B cell (primary cell): ENCODE measurements at regions not wholly inside any gene's neighbourhood (a gene's known extent, or its start where the extent isn't known, plus 50 kb on each side); places are given as distances from the start of the nearest gene placed in this dataset.

ENCODE experiments used
- ATAC-seq: fragments of 200-7000 bp; cut with Tn5 transposase; one replicate; pipeline ENCODE4 v1.10.0; 2021; ENCODE audit warnings: low read depth, mild to moderate bottlenecking, moderate number of reproducible peaks, moderate library complexity
- CTCF ChIA-PET: fragments of 350-600 bp; sonication (Branson Sonifier 250); formaldehyde crosslinking; loops from one replicate; lab custom pipeline; 2021; ENCODE audit warnings: antibody characterized with exemption, inconsistent platforms; lab: Charles Lee
- POLR2A ChIA-PET: fragments of 350-600 bp; sonication (Branson Sonifier 250); formaldehyde crosslinking; loops from one replicate; lab custom pipeline; 2021; ENCODE audit warnings: antibody characterized with exemption; lab: Charles Lee
- DNase-seq: peaks from one replicate; pipeline ENCODE4 v3.0.0; 2013
- H2AFZ ChIP-seq: 2 replicates; pipeline ENCODE4 v1.6.1; 2012; ENCODE audit warnings: mild to moderate bottlenecking, low read depth, low read length; ENCODE audit not compliant: insufficient read depth, poor library complexity, severe bottlenecking
- H3K27ac ChIP-seq, 2 donors: 1 replicate in 1 of 2; 2 replicates in 1 of 2; pipeline ENCODE4 v1.5.1; 2012 to 2013; ENCODE audit warnings: low read length in 2 of 2, mild to moderate bottlenecking in 2 of 2, moderate library complexity in 1 of 2
- H3K27me3 ChIP-seq, 4 experiments: fragments of 200-600 bp in 1 of 4; sonication (generic) in 1 of 4; replicated peaks in 1 of 4; 1 replicate in 2 of 4; 2 replicates in 2 of 4; pipeline versions ENCODE4 v1.6.1 to v1.7.0; 2013 to 2016; ENCODE audit warnings: low read length in 3 of 4, mild to moderate bottlenecking in 2 of 4, mixed read lengths in 1 of 4, moderate library complexity in 1 of 4; ENCODE audit not compliant: insufficient read depth in 4 of 4, control insufficient read depth in 3 of 4; ENCODE audit errors: control extremely low read depth in 1 of 4
- H3K36me3 ChIP-seq, 2 experiments: replicated peaks in 1 of 2; 1 replicate in 1 of 2; 2 replicates in 1 of 2; pipeline versions ENCODE4 v1.6.1 to v1.7.1; 2013; ENCODE audit warnings: low read length in 1 of 2; ENCODE audit not compliant: insufficient read depth in 2 of 2, control insufficient read depth in 1 of 2; ENCODE audit errors: control extremely low read depth in 1 of 2, extremely low read depth in 1 of 2
- H3K4me1 ChIP-seq, 2 donors: fragments of 200-600 bp in 1 of 2; sonication (generic) in 1 of 2; 1 replicate in 1 of 2; 2 replicates in 1 of 2; pipeline versions ENCODE4 v1.5.1 to v1.6.1; 2013 to 2017; ENCODE audit warnings: low read length in 2 of 2; ENCODE audit not compliant: control insufficient read depth in 2 of 2, insufficient read depth in 2 of 2
- H3K4me2 ChIP-seq: replicated peaks from 2 replicates; pipeline ENCODE3; 2012; ENCODE audit warnings: mild to moderate bottlenecking, low read depth, low read length; ENCODE audit not compliant: poor library complexity, severe bottlenecking
- H3K4me3 ChIP-seq, 5 experiments: fragments of 200-600 bp in 1 of 5; sonication (generic) in 1 of 5; 1 replicate in 3 of 5; 2 replicates in 2 of 5; pipeline versions ENCODE4 v1.5.1 to v1.7.0; 2011 to 2016; ENCODE audit warnings: low read length in 4 of 5, mild to moderate bottlenecking in 4 of 5, low read depth in 2 of 5, control low read depth in 1 of 5, moderate library complexity in 1 of 5; ENCODE audit not compliant: insufficient read depth in 1 of 5; ENCODE audit errors: control extremely low read depth in 1 of 5, extremely low read depth in 1 of 5
- H3K79me2 ChIP-seq: fragments of 200-600 bp; sonication (generic); one replicate; pipeline ENCODE4 v1.6.0; 2016; ENCODE audit warnings: low read length; ENCODE audit not compliant: control insufficient read depth, insufficient read depth
- H3K9ac ChIP-seq: fragments of 200-600 bp; sonication (generic); 2 replicates; pipeline ENCODE4 v1.6.1; 2017; ENCODE audit warnings: mild to moderate bottlenecking, low read length, moderate library complexity
- H3K9me3 ChIP-seq, 3 donors: one replicate each; pipeline versions ENCODE4 v1.6.1 to v1.7.1; 2013; ENCODE audit warnings: low read length in 2 of 3; ENCODE audit not compliant: control insufficient read depth in 2 of 3, insufficient read depth in 1 of 3; ENCODE audit errors: control extremely low read depth in 1 of 3
- H4K20me1 ChIP-seq: 2 replicates; pipeline ENCODE4 v1.6.0; 2012; ENCODE audit warnings: mild to moderate bottlenecking, low read length; ENCODE audit not compliant: insufficient read depth, control insufficient read depth, poor library complexity, severe bottlenecking
- H3K27ac Mint-ChIP-seq: one replicate; pipeline ENCODE4 v1.8.0; 2021; ENCODE audit warnings: mixed read lengths
- H3K27me3 Mint-ChIP-seq: one replicate; pipeline ENCODE4 v1.8.0; 2021; ENCODE audit warnings: mixed read lengths
- H3K4me1 Mint-ChIP-seq: one replicate; pipeline ENCODE4 v1.8.0; 2021; ENCODE audit warnings: mixed read lengths
- H3K4me3 Mint-ChIP-seq: one replicate; pipeline ENCODE4 v1.8.0; 2021; ENCODE audit warnings: mixed read lengths
- H3K9me3 Mint-ChIP-seq: one replicate; pipeline ENCODE4 v1.8.0; 2022; ENCODE audit warnings: mixed read lengths; ENCODE audit not compliant: insufficient read depth
- CTCF ChIP-seq: fragments of 200-600 bp; IDR thresholded peaks from one replicate; pipeline ENCODE4 v1.8.0; 2022; ENCODE audit warnings: antibody characterized with exemption, mild to moderate bottlenecking
- WGBS: methylation state at CpG from one replicate; pipeline ENCODE4 v1.1.5; 2013; ENCODE audit warnings: missing lambda C conversion rate; ENCODE audit not compliant: insufficient coverage; 5-methylcytosine and 5-hydroxymethylcytosine counted together
- intact Hi-C: fragments of 100-400 bp; cut with micrococcal nuclease; formaldehyde crosslinking; loops from one replicate; pipeline ENCODE4 v1.10.0; 2022

- Histone ChIP-seq H3K27me3 (peaks cover 0 to 2% (median 0%) of the 10 kb centered on the region in 4 experiments), H2AFZ (no peak overlapping the region), H4K20me1 (no peaks in the 10 kb centered on the region), H3K4me1 (peaks cover 13 to 21% of the 10 kb centered on the region in 2 donors), H3K4me2 (no peak overlapping the region), H3K27ac (no peak overlapping the region), H3K9ac (no peak overlapping the region), H3K4me3 (no peak overlapping the region), H3K79me2 (no peaks in the 10 kb centered on the region), H3K9me3 (peaks cover 0 to 5% (median 0%) of the 10 kb centered on the region in 3 donors), H3K36me3 (no peaks in the 10 kb centered on the region)
- DNase-seq (no peak), ATAC-seq (no peak)
- POLR2A ChIA-PET = no interaction called here
- Mint-ChIP-seq H3K4me3 (no peak overlapping the region), H3K27me3 (no peaks in the 10 kb centered on the region), H3K9me3 (no peaks in the 10 kb centered on the region), H3K27ac (no peak overlapping the region), H3K4me1 (peaks cover 21% of the 10 kb centered on the region)
- CTCF ChIA-PET = no interaction called here
- WGBS = 16% methylated on average over 6 of the region's 8 CpGs
- intact Hi-C loops = no loop called here
- TF ChIP-seq CTCF = no peak
Observed at GRCh38 chr14:75340921-75341320, 62.3 kb downstream of the FOS start.

DNA sequence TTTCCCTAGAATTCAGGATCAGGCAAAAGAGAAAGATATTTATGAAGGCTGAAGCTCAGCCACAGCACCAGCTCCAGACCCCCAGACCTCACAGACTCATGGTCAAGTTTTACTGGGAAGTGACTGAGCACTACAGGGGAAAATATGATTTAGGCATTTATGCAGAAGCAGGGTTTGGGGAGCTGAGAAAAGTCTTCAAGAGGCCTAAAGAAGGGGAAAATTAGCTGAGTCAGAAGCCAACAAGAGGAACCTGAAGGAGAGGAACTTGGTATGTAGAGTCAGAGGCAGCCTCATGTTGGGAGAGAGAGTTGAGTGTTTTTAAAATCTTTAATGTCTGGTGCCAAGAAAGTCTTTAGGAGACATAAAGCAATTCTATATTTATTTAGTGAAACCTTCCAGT lies 63.0 kb downstream of the FOS start:
- Histone ChIP-seq H3K36me3 (no peaks in the 10 kb centered on the region), H3K4me2 (no peak overlapping the region), H3K4me3 (no peak overlapping the region), H3K27ac (no peak overlapping the region), H3K27me3 (peaks cover 0 to 2% (median 0%) of the 10 kb centered on the region in 4 experiments), H3K79me2 (no peaks in the 10 kb centered on the region), H4K20me1 (no peaks in the 10 kb centered on the region), H3K9ac (no peak overlapping the region), H3K4me1 (peaks cover 13 to 21% of the 10 kb centered on the region in 2 donors), H3K9me3 (peaks cover 0 to 5% (median 0%) of the 10 kb centered on the region in 3 donors), H2AFZ (no peak overlapping the region)
- Mint-ChIP-seq H3K4me3 (no peak overlapping the region), H3K9me3 (no peaks in the 10 kb centered on the region), H3K4me1 (peaks cover 21% of the 10 kb centered on the region), H3K27me3 (no peaks in the 10 kb centered on the region), H3K27ac (no peak overlapping the region)
- CTCF ChIA-PET = no interaction called here
- DNase-seq (no peak), ATAC-seq (no peak)
- POLR2A ChIA-PET = no interaction called here
- TF ChIP-seq CTCF = no peak
- intact Hi-C loops = no loop called here
